ENCODE measurements at regions not wholly inside any gene's neighbourhood (a gene's known extent, or its start where the extent isn't known, plus 50 kb on each side); places are given as distances from the start of the nearest gene placed in this dataset.

DNA sequence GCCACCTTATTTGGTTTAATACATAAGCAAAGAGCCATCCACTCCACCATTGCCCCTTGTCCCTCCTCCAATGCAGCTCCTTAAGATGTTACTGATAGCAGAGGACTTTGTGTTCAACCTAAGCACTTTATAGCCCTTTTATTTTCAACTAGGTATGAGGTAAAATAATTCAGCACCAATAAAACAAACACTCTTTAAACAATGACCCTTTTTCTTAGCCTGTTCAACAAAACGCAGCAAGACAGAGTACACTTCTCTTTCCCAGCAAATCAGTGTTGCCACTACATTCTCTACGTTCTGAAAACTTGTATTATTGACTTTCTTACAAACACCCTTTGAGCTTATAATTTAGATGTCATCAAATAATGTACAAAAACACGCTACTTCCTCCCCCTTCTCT, 104.0 kb upstream of the IGLL5 start:
- TF ChIP-seq, protein P1, sequence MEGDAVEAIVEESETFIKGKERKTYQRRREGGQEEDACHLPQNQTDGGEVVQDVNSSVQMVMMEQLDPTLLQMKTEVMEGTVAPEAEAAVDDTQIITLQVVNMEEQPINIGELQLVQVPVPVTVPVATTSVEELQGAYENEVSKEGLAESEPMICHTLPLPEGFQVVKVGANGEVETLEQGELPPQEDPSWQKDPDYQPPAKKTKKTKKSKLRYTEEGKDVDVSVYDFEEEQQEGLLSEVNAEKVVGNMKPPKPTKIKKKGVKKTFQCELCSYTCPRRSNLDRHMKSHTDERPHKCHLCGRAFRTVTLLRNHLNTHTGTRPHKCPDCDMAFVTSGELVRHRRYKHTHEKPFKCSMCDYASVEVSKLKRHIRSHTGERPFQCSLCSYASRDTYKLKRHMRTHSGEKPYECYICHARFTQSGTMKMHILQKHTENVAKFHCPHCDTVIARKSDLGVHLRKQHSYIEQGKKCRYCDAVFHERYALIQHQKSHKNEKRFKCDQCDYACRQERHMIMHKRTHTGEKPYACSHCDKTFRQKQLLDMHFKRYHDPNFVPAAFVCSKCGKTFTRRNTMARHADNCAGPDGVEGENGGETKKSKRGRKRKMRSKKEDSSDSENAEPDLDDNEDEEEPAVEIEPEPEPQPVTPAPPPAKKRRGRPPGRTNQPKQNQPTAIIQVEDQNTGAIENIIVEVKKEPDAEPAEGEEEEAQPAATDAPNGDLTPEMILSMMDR (conservative IDR thresholded peaks at IDR 0.05; ENCODE audit: low read depth, low read length), result no peak
- TF ChIP-seq EZH2 (IDR thresholded peaks at IDR 0.05; ENCODE audit: borderline replicate concordance, low read depth, low read length, poor library complexity, severe bottlenecking), result no peak

All from A673 (cell line).